GM12874 (cell line): ENCODE measurements at regions not wholly inside any gene's neighbourhood (a gene's known extent, or its start where the extent isn't known, plus 50 kb on each side); places are given as distances from the start of the nearest gene placed in this dataset.

Source experiments
- CTCF ChIP-seq: IDR thresholded peaks from 2 replicates; pipeline ENCODE4 v1.5.1; 2011; ENCODE audit warnings: low read depth, mild to moderate bottlenecking, control low read depth, low read length, moderate library complexity; ENCODE audit not compliant: insufficient read depth

GRCh38 chr11:95514416-95515110 lies 275.0 kb downstream of the FAM76B start:
- TF ChIP-seq CTCF: no peak

DNA sequence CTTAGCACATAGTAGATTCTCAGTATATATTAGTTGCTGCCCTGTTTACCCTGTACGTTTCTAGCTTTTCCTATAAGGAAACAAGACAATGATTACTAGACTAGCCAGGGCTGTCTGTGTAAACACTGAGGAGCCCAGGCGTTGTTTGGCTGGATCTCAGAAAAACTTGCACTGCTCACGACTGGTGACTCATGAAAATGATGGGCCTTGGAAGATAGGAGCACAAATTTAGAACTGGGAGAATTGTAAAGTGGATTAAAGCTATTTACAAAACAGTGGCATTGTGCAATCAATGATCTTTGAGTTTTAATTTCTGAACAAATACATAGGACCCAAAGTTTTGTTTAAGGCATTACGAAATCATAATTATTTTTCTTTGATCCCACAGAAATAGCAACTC lies 276.9 kb downstream of the FAM76B start:
- no peak for TF ChIP-seq CTCF

DNA sequence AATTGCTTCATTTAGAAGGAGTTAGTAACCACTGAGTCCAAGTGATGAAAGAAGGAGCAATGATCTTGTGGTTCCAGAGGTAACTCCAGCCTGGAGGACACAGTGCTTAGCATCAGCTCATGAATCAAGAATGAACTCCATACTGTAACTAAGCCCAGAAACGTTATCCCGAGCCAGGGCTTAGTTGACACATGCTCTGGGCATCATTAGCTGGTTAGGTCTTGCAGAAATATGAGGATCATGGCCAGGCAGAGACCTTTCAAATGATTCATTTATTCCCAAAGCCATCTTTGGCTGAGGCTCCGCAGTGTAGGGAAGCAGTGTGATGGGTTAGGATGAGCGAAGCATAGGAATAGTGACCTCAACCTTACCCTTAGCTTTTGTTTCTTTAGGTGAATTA lies 277.4 kb downstream of the FAM76B start:
- no peak for TF ChIP-seq CTCF

DNA sequence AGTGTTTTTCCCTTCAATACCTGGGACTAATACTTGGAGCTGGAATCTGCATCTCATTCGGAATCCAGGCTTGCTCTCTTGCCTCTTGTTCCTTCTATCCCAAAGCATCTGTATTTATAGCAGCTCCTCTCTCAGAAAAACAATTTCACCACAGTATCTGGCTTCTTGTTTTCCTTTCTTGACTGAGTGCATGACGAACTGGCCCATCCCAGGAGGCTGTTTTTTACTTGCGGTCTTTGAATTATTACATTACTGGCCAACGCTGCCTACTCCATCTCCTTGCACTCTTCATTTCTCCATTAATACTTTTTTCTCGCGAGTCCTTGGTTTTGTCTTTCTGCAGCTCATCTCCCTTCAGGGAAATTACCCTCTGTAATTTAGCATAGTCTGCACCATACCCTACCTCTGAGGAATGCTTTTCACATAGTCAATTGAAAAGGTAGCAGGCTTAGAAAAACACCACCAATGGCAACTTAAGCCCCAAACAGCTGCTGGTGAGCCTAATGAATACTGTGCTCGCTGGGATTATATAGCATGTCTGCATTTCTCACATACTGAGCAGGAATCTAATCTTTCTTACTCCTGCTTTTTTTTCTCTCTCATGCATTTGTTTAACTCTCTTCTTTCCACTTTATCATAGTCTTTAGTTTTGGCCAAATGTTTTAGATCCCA lies 277.4 kb upstream of the SESN3 start:
- TF ChIP-seq CTCF: no peak

DNA sequence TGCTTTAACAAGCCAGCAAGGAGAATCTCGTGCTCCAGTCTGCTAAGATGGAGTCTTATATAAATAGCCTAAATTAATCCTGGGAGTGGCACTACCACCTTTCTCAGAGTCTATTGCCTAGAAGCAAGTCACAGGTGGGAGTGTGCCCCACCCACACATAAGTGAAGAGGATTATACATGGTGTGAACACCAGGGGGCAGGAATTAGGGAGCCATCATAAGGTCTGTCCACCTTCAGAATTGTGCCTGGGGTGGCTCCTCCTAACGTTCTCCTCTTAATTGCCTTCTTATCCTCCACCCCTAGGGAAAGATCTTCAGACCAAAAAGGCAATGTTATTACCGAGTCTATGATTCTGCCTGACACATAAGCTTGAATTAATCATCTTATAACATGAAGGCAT lies 276.8 kb upstream of the SESN3 start:
- 0 out of 2 replicates have a peak, but pooled peaks have one; percentile 6 for TF ChIP-seq CTCF

DNA sequence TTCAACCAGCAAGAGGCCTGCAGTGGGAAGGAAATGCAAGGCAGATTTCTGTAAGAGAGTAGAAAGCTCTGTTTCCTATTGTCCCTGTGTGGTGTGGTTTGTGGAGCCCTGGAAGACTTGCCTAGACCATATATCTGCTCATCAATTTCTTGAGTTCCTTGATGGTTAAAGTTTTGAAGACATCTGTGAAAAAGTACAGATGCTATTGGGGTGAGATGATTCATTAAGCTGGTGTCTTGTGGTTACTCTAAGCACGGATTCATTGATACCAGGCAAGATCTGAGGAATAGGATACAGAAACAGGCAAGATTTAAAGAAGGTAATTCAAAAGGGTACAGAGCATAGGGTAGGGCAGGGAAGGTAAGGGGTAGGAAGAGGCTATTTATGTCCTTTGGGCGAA lies 275.8 kb upstream of the SESN3 start:
- TF ChIP-seq CTCF: no peak

GRCh38 chr11:95505927-95506426 lies 275.0 kb upstream of the SESN3 start:
- TF ChIP-seq CTCF: no peak
